Inferior parietal cortex (tissue), 1 donor: ENCODE measurements at regions not wholly inside any gene's neighbourhood (a gene's known extent, or its start where the extent isn't known, plus 50 kb on each side); places are given as distances from the start of the nearest gene placed in this dataset.
A peak's percentile ranks its signal among the peaks of the same experiment; 100 is the strongest.

Experiments
- DNase-seq: peaks from one replicate; pipeline ENCODE4 v3.0.0-alpha.2; 2016; ENCODE audit errors: extremely low spot score

DNA sequence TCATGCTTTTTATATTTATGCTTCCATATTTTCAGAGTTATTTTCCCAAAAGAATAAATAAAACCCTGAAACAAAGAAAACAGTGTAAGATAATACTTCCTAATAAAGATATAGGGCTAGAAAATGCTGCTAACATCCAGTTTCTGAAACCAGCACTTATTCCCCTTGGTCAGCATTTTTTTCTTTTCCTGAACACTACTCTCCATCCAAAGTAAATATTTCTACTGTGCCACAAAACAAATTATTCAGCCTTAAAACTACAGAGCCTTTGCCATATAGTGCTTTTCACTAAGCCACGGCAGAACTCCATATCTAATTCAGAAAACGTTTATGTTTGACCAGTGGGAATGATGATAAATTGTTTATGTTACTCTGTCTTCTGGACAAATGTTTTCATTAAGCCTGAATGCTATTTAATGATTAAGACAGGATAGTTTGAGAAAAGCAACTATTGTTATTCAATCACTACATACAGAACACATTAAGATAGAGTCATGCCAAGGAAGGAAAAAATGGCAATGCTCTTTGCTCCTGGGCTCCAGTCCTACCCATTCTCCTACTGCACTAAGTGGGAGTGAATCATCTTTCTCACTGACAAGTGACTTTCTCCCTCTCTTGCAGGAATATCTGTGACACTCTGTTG is 723.9 kb downstream of the FAT4 start:
- DNase-seq: no peak

GRCh38 chr4:126046081-126046614 is 731.4 kb downstream of the FAT4 start:
- no peak for DNase-seq

DNA sequence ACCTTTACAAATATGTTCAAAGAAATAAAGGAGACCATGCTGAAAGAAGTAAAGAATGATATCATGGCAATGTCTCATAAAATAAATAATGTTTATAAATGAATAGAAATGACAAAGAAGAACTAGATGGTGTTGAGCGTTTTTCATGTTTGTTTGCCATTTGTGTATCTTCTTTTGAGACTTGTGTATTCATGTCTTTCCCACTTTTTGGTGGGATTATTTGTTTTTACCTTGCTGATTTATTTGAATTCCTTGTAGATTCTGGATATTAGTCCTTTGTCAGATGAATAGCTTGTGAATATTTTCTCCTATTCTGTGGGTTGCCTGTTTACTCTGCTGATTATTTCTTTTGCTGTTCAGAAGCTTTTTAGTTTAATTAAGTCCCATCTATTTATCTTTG is 732.4 kb downstream of the FAT4 start:
- no peak for DNase-seq

DNA sequence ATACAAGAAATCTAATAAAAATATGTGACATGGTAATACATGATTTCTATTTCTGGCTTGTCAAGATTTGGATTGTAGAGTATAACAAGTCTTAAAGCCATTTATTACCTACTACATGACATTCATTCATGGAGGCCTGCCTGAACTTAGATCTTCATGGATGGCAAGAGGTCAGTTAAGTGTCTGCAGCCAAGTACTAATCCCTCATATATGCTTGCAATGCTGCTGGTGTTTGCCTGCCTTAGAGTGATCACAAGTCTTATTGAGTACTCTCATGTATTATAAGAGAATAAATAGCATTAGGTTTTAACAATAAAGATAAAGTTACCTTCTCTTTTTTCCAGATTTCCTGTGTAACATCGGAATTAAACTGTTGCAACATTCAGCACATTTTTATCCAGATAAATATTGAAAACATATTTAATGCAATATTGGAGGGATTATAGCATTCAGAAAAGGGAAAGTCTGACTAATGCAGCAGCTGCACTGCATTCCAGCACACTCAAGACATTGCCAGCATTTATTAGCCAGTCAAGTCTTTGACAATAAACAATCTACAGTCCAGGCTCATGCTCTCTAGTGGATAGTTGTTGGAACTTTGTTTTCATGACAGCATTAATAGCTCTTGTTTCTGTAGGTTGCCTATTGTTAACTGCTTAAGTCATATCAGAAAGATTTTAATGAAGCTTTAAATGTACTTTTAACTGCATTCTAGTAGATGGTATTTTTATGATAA is 737.1 kb downstream of the FAT4 start:
- DNase-seq: peak; percentile 65

GRCh38 chr4:126056116-126056650 is 741.4 kb downstream of the FAT4 start:
- DNase-seq: no peak

GRCh38 chr4:126057371-126057770 is 742.6 kb downstream of the FAT4 start:
- DNase-seq: no peak

GRCh38 chr4:126058596-126058995 is 743.8 kb downstream of the FAT4 start:
- no peak for DNase-seq

GRCh38 chr4:126061655-126062054 is 746.9 kb downstream of the FAT4 start:
- DNase-seq: no peak

GRCh38 chr4:126065016-126065415 is 750.3 kb downstream of the FAT4 start:
- no peak for DNase-seq

GRCh38 chr4:126071346-126072333 is 756.9 kb downstream of the FAT4 start:
- peak; percentile 59 for DNase-seq

GRCh38 chr4:126081336-126081735 is 766.6 kb downstream of the FAT4 start:
- DNase-seq: no peak

DNA sequence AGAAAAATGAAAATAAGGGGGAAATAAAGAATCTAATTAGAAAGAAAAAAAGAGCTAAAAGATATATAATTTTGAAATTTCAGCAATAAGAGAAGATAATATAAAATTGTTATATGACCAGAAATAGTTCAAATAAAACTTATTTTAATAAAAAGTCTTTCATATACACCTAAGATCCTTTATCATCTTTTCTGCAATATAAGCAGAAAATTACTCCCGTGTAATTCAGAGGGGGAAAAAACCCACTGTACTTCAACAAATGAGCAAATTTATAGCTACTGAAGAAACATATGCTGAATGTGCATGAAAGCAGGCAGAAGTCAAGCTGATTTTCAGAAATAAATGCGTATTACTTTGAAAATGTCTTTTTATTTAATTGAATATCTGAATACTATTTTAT is 771.3 kb downstream of the FAT4 start:
- DNase-seq: no peak

DNA sequence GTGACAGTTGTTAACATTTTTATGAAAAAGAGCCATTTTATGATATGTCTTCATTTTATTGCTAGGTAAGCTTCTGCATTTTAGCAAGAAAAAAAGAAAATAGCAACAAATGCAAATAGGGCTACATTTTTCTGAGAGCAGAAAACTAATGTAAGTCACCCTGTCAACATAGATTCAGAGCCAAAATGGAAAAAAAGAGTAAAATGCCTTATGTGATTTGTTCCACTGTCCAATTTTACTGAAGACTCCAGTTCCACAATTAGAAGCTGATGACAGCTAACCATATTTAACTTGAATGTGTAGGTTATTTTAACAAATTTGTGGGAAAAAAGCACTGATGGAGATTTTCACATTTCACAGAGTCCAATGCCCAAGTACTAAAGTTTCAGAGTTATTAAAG is 772.3 kb downstream of the FAT4 start:
- DNase-seq: no peak

DNA sequence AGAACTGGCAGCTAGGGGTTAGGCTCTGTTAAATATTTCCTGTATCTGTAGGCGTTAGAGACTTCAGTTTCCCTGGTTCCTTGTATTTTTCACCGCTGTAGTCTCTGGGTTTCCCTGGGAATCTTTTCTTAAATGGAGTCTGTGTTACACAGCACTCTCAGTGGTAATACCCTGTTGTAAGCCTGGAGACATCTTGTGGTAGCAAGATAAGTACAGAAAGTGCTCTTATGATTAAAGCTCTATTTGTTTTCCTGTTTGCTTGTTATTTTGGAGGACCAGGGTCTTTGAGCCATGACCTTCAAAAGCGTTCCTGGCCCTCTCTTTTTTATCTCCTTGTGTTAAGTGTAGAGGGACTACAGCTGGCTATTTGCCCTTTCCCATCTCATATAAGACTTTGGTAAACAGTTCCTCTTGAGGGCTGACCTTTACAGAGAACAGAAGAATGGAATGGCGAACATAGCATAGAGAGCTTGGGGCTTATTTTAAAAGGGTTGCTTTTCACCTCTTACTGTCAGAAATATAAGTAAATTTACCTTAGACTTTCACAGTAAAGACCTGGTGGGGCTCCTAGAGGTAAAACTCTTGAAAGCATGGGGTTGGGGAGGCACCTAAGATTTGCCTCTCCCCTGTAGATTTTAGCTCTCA is 782.5 kb downstream of the FAT4 start:
- no peak for DNase-seq

DNA sequence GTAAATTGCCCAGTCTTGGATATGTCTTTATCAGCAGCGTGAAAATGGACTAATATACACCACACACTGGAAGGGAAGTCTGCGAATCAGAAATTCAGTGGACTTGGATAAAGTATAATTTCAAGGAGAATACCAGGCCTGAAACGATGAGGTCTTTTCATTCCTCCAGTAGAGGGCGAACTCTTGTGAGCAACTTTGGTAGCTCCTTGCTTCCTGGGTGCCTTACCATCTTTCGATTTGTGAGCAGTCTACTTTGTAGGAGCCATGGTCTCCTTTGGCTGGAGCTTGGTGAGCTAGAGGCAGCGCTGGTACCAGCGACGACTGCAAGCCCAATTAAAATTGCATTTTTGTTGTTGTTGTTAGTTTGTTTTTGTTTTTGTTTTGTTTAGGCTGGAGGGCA is 791.9 kb downstream of the FAT4 start:
- no peak for DNase-seq

- DNase-seq: no peak
Observed at GRCh38 chr4:126109836-126110235, 795.1 kb downstream of the FAT4 start.

DNA sequence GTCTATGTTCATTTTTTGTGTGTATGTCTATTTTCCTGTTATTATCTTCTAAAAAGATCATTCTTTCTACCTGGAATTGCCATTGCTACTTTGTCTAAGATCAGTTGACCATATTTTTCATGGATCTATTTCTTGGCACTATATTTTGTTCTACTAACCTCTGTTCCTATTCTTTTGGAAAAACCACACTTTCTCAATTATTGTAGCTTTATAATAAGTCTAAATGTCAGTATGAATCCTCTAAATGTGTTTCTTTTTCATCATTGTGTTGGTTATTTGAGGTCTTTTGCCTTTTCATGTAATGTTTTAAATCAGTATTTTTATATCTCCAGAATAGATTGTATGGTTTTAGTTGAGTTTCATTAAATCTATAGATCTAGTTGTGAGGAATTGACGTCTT is 798.3 kb downstream of the FAT4 start:
- no peak for DNase-seq

DNA sequence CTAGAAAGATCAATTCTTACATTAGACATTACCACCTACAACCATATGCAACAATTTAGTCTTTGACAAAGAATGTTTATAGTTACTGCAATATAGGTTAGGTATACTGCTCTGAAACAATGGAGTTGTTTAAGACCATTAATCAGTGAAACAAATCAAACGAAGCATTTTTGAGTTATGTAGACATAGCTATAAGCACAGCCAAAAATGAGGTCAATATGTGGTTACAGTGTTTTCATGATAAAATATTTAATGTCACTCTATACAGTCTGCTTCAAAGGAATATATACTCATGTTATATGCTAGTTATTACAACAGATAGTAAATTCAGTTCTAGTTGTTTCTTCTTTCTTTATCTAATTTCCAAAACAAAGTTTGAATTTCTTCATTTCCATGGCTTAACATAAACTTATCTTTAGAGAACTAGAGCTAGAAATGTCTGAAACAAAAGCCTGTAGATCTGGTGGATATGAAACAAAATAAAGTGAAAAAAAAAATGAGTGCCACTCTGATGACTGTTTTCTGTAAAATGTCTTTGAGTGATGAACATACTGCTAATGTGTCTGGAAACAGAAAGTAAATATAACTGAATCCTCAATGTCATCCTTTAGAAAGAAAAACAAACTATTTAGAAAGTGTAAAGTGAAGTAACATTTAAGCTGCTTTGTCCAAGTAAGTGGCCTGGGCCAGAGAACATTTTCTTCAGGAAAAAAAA is 809.0 kb downstream of the FAT4 start:
- DNase-seq: no peak

DNA sequence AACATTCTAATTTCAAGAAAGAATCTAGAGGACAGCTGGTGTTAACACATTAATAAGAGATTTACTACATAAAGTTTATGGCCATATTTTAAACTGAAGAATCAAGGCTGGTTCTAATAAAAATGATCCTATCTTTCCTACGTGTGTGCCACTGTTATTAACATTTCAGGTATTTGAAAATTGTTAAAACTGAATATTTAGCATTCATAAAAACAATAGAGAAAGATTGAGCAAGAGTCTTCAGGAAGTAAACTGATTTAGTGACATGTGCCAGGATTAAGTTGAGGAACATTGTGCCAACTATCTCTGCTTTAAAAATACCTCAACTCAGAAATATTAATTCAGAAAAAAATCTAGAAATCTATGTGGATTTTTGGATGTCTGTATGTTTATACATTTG is 810.1 kb downstream of the FAT4 start:
- no peak for DNase-seq

DNA sequence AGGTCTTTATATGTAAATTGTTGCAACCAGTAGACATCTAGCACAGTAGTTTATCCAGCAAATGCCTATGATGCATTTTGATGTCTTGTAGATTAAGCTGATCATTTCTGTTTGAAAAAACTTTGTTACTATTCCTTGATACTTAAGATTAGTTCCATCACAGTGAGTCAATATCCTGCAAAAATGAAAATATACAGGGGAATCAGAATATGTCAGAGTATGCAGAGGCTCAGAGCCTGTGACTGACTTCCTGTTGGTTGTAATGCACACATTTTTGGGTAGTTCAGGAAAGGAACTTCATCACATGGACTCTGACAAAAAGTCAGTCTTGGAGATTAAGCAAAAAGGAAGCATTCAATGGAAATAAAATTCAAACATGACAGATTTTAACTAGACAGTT is 815.5 kb downstream of the FAT4 start:
- DNase-seq: no peak
